K562 (cell line): ENCODE measurements at regions not wholly inside any gene's neighbourhood (a gene's known extent, or its start where the extent isn't known, plus 50 kb on each side); places are given as distances from the start of the nearest gene placed in this dataset.

ENCODE experiments used
- ATAC-seq: fragments of 200-7000 bp; cut with Tn5 transposase; 3 replicates; pipeline ENCODE4 v1.9.1; 2020; ENCODE audit warnings: moderate library complexity
- BruUV-seq: library from RNA; stranded (reverse); fragments of 400-500 nt; replicated peaks from 2 replicates; lab custom pipeline; 2021; lab: Mats Ljungman, UMichigan
- CTCF ChIA-PET: fragments of 300-600 bp; formaldehyde crosslinking; extraction: SDS; loops from one replicate; lab custom pipeline; 2021; ENCODE audit warnings: low intra/inter-chr PET ratio; lab: Yijun Ruan, JAX
- POLR2A ChIA-PET: fragments of 300-600, 350-650 bp; sonication (Branson Sonifier 250); formaldehyde crosslinking; extraction: SDS; loops from one replicate; lab custom pipeline; 2021; ENCODE audit warnings: antibody characterized with exemption, inconsistent platforms; lab: Yijun Ruan, JAX
- DNase-seq, 4 experiments: peaks; one replicate each; pipeline versions ENCODE4 v3.0.0 to v3.0.0-alpha.2; 2011 to 2018; ENCODE audit warnings: low spot score in 3 of 4, mixed read lengths in 3 of 4; ENCODE audit errors: extremely low read depth in 1 of 4
- FAIRE-seq: peaks from 2 replicates; lab custom pipeline; 2011; peaks lifted over from hg19 to GRCh38; lab: Jason Lieb, UNC
- H2AFZ ChIP-seq: 2 replicates; pipeline ENCODE4 v1.6.0; 2011; ENCODE audit warnings: low read depth, low read length, control low read depth, inconsistent platforms
- H3K27ac ChIP-seq: fragments of 200-600 bp; 3 replicates; pipeline ENCODE4 v1.8.0; 2011; ENCODE audit warnings: low read depth, mild to moderate bottlenecking, control low read depth, inconsistent platforms, low read length, moderate library complexity, mixed read lengths; ENCODE audit errors: extremely low read depth
- H3K27me3 ChIP-seq, 2 experiments: fragments of 300-600 bp in 1 of 2; 2 replicates in 1 of 2; 3 replicates in 1 of 2; pipeline versions ENCODE4 v1.6.0 to v1.8.0; 2011; ENCODE audit warnings: inconsistent platforms in 2 of 2, low read length in 2 of 2, mild to moderate bottlenecking in 1 of 2, mixed read lengths in 1 of 2, moderate library complexity in 1 of 2; ENCODE audit not compliant: control insufficient read depth in 2 of 2, insufficient read depth in 2 of 2
- H3K36me3 ChIP-seq: fragments of 300-600 bp; 3 replicates; pipeline ENCODE4 v1.8.0; 2011; ENCODE audit warnings: mild to moderate bottlenecking, low read length, inconsistent platforms; ENCODE audit not compliant: control insufficient read depth, insufficient read depth
- H3K4me1 ChIP-seq, 2 experiments: fragments of 200-600 bp in 1 of 2; replicated peaks in 1 of 2; 2 replicates in 1 of 2; 3 replicates in 1 of 2; pipeline versions ENCODE4 v1.5.1 to v1.8.0; 2011; ENCODE audit warnings: inconsistent platforms in 2 of 2, low read length in 2 of 2, mild to moderate bottlenecking in 1 of 2, mixed read lengths in 1 of 2, moderate library complexity in 1 of 2; ENCODE audit not compliant: control insufficient read depth in 2 of 2, insufficient read depth in 2 of 2
- H3K4me2 ChIP-seq: 2 replicates; pipeline ENCODE4 v1.6.1; 2011; ENCODE audit warnings: low read length, control low read depth, inconsistent platforms, mixed read lengths; ENCODE audit not compliant: insufficient read depth
- H3K4me3 ChIP-seq: fragments of 200-600 bp; sonication (generic), shearing (Covaris generic); 2 replicates; pipeline ENCODE4 v1.5.1; 2016; ENCODE audit warnings: control low read depth, inconsistent platforms
- H3K79me2 ChIP-seq: fragments of 200-600 bp; 3 replicates; pipeline ENCODE4 v1.8.0; 2011; ENCODE audit warnings: low read length, inconsistent platforms; ENCODE audit not compliant: control insufficient read depth, insufficient read depth
- H3K9ac ChIP-seq, 2 experiments: 2 replicates each; pipeline versions ENCODE4 v1.6.0 to v1.6.1; 2011; ENCODE audit warnings: low read depth in 2 of 2, low read length in 2 of 2, control low read depth in 1 of 2, inconsistent platforms in 1 of 2, mild to moderate bottlenecking in 1 of 2, mixed read lengths in 1 of 2; ENCODE audit not compliant: insufficient read depth in 1 of 2
- H3K9me1 ChIP-seq: one replicate; pipeline ENCODE4 v1.6.0; 2011; ENCODE audit warnings: inconsistent platforms, mild to moderate bottlenecking, low read length, moderate library complexity; ENCODE audit not compliant: control insufficient read depth, insufficient read depth
- H3K9me3 ChIP-seq: replicated peaks from 2 replicates; pipeline ENCODE4 v1.5.1; 2011; ENCODE audit warnings: low read depth, low read length, inconsistent platforms; ENCODE audit not compliant: control insufficient read depth, insufficient read depth
- H4K20me1 ChIP-seq: replicated peaks from 2 replicates; pipeline ENCODE4 v1.6.1; 2011; ENCODE audit warnings: low read length, inconsistent platforms, mixed read lengths; ENCODE audit not compliant: control insufficient read depth, insufficient read depth
- ATF6 ChIP-seq: sonication (generic); formaldehyde crosslinking; IDR thresholded peaks from 2 replicates; pipeline ENCODE4 v1.4.0; 2020; ENCODE audit warnings: mild to moderate bottlenecking, missing genetic modification reagents
- CBX1 ChIP-seq: sonication (generic); IDR thresholded peaks from 2 replicates; pipeline ENCODE4 v1.6.1; 2016; ENCODE audit warnings: antibody characterized with exemption, low read depth, mild to moderate bottlenecking
- CHD1 ChIP-seq: fragments of 200-600 bp; sonication (generic); IDR thresholded peaks from one replicate; pipeline ENCODE4 v1.6.1; 2012; ENCODE audit warnings: mild to moderate bottlenecking, moderate library complexity, low read length, inconsistent platforms
- ELK3 ChIP-seq: fragments of 450-650 bp; formaldehyde crosslinking; IDR thresholded peaks from 2 replicates; pipeline ENCODE4 v1.4.0; 2020; ENCODE audit warnings: mild to moderate bottlenecking
- FOXJ2 ChIP-seq: fragments of 200-800 bp; sonication (Bioruptor generic); IDR thresholded peaks from 2 replicates; pipeline ENCODE4 v1.6.1; 2016; ENCODE audit warnings: missing genetic modification characterization, missing compliant biosample characterization
- GATAD2A ChIP-seq: fragments of 450-650 bp; IDR thresholded peaks from 2 replicates; pipeline ENCODE4 v1.6.1; 2017
- HDAC2 ChIP-seq: fragments of 450-650 bp; IDR thresholded peaks from 2 replicates; pipeline ENCODE4 v1.6.1; 2016; ENCODE audit warnings: mild to moderate bottlenecking
- KAT2B ChIP-seq: IDR thresholded peaks from one replicate; pipeline ENCODE4 v1.6.1; 2012; ENCODE audit warnings: low read depth, mild to moderate bottlenecking, control low read depth, inconsistent platforms, low read length, moderate library complexity
- MAFG ChIP-seq: fragments of 450-650 bp; conservative IDR thresholded peaks from 2 replicates; pipeline ENCODE4 v1.6.1; 2016; ENCODE audit warnings: missing genetic modification characterization, missing compliant biosample characterization
- NCOA4 ChIP-seq: fragments of 450-650 bp; IDR thresholded peaks from 2 replicates; pipeline ENCODE4 v1.6.1; 2018; ENCODE audit warnings: mild to moderate bottlenecking; ENCODE audit not compliant: partially characterized antibody
- NFATC3 ChIP-seq: fragments of 450-650 bp; IDR thresholded peaks from 2 replicates; pipeline ENCODE4 v1.6.1; 2017; ENCODE audit warnings: mild to moderate bottlenecking
- RBM25 ChIP-seq: fragments of 200-400 bp; formaldehyde crosslinking; IDR thresholded peaks from 2 replicates; pipeline ENCODE4 v1.6.1; 2018; ENCODE audit warnings: low read length, low read depth, moderate library complexity; ENCODE audit not compliant: severe bottlenecking
- SIX5 ChIP-seq, 2 experiments: IDR thresholded peaks; 2 replicates each; pipeline ENCODE4 v1.6.1; 2011; ENCODE audit warnings: low read length in 2 of 2, borderline replicate concordance in 1 of 2, low read depth in 1 of 2, mild to moderate bottlenecking in 1 of 2, moderate library complexity in 1 of 2; ENCODE audit not compliant: insufficient read depth in 1 of 2
- SMARCE1 ChIP-seq: fragments of 450-650 bp; IDR thresholded peaks from 2 replicates; pipeline ENCODE4 v1.7.1; 2016; ENCODE audit warnings: mild to moderate bottlenecking
- TRIM28 ChIP-seq: fragments of 450-650 bp; IDR thresholded peaks from 2 replicates; pipeline ENCODE4 v1.6.1; 2017
- ZNF134 ChIP-seq: fragments of 250-450 bp; sonication (Bioruptor Pico); conservative IDR thresholded peaks from 2 replicates; pipeline ENCODE4 v1.4.0; 2020
- ZNF239 ChIP-seq: fragments of 250-450 bp; sonication (Bioruptor Pico); IDR thresholded peaks from 2 replicates; pipeline ENCODE4 v1.4.0; 2020; ENCODE audit warnings: mild to moderate bottlenecking
- ZNF280B ChIP-seq: fragments of 250-450 bp; sonication (Bioruptor Pico); IDR thresholded peaks from 2 replicates; pipeline ENCODE4 v1.5.1; 2021; ENCODE audit warnings: mild to moderate bottlenecking
- ZNF311 ChIP-seq: fragments of 250-450 bp; sonication (Bioruptor Pico); IDR thresholded peaks from 2 replicates; pipeline ENCODE4 v1.4.0; 2020; ENCODE audit warnings: mild to moderate bottlenecking, moderate library complexity
- WGBS: fragments of 100-300 bp; shearing (Covaris generic); methylation state at CpG from one replicate; pipeline ENCODE4 v1.1.6; 2016; ENCODE audit warnings: low coverage, mixed read lengths; ENCODE audit not compliant: insufficient coverage; ENCODE audit errors: missing lambda C conversion rate; 5-methylcytosine and 5-hydroxymethylcytosine counted together
- in situ Hi-C: fragments of 300-500 bp; cut with MboI; formaldehyde crosslinking; loops from 4 replicates; pipeline ENCODE4 v1.15.0; 2018; ENCODE audit warnings: inconsistent platforms, mixed read lengths
- intact Hi-C: fragments of 100-400 bp; cut with micrococcal nuclease; formaldehyde crosslinking; loops from 2 replicates; pipeline ENCODE4 v1.14.2; 2022

GRCh38 chr15:29377161-29377560 is 107.5 kb upstream of the NSMCE3 start:
- peaks cover 0 to 23% of the 10 kb centered on the region in 2 experiments; a peak in 2 of 5 replicates for H3K27me3 ChIP-seq

More at GRCh38 chr15:29377161-29377560, 107.5 kb upstream of the NSMCE3 start:
- no peaks in the 10 kb centered on the region for H3K9me1 ChIP-seq
- no peaks in the 10 kb centered on the region for H3K4me1 ChIP-seq
- no peaks in the 10 kb centered on the region for H3K79me2 ChIP-seq
- H3K4me3 ChIP-seq = no peak overlapping the region
- POLR2A ChIA-PET = interaction anchor here (1.5 kb wide), 1 partner anchor 12 kb away, joined by 4 read pairs; no protein-coding TSS in a partner anchor
- no peak for FAIRE-seq
- no peak overlapping the region for H2AFZ ChIP-seq
- BruUV-seq = no TSS peak
- CTCF ChIA-PET = no interaction called here
- in situ Hi-C loops = no loop called here
- TF ChIP-seq CBX1 = no peak
- TF ChIP-seq ATF6 (CRISPR knock-in tag) = no peak
- TF ChIP-seq KAT2B = no peak
- TF ChIP-seq MAFG = no peak
- no peak for TF ChIP-seq SIX5 (IDR thresholded peaks at IDR 0.05; ENCODE audit: borderline replicate concordance in 1 of 2, insufficient read depth in 1 of 2, low read depth in 1 of 2, low read length in 2 of 2)
- TF ChIP-seq ELK3 (CRISPR knock-in tag) = no peak
- no peak for TF ChIP-seq ZNF311 (CRISPR knock-in tag)
- TF ChIP-seq ZNF280B (CRISPR knock-in tag) = no peak
- no peak for TF ChIP-seq FOXJ2 (tag)
- TF ChIP-seq RBM25 = no peak
- no peak for TF ChIP-seq ZNF239
- TF ChIP-seq HDAC2 = no peak
- no peak for TF ChIP-seq CHD1
- TF ChIP-seq NFATC3 = no peak
- TF ChIP-seq ZNF134 (CRISPR knock-in tag) = no peak
- no peak for TF ChIP-seq GATAD2A
- TF ChIP-seq SMARCE1 = no peak
- TF ChIP-seq TRIM28 = no peak
- no peak for TF ChIP-seq NCOA4
- no peak for ATAC-seq
- H3K4me2 ChIP-seq = no peak overlapping the region
- no peak for DNase-seq
- H3K27ac ChIP-seq = no peak overlapping the region
- no peaks in the 10 kb centered on the region for H3K9me3 ChIP-seq
- intact Hi-C loops = no loop called here
- H3K9ac ChIP-seq = no peak overlapping the region
- 0% methylated on average over 6 of the region's 6 CpGs for WGBS
- no peaks in the 10 kb centered on the region for H3K36me3 ChIP-seq
- H4K20me1 ChIP-seq = no peaks in the 10 kb centered on the region
